ENCODE measurements at regions not wholly inside any gene's neighbourhood (a gene's known extent, or its start where the extent isn't known, plus 50 kb on each side); places are given as distances from the start of the nearest gene placed in this dataset.

GRCh38 chr6:71707059-71707458, 179.3 kb upstream of the RIMS1 start:
- H4K20me1 ChIP-seq (ENCODE audit: insufficient read depth, low read length): no peaks in the 10 kb centered on the region
- no peaks in the 10 kb centered on the region for H3K4me1 ChIP-seq (ENCODE audit: control insufficient read depth in 1 of 2, insufficient read depth in 2 of 2, low read length in 2 of 2)
- no peaks in the 10 kb centered on the region for H3K9me3 ChIP-seq (replicated peaks in 1 of 2; ENCODE audit: control insufficient read depth in 1 of 2, insufficient read depth in 1 of 2, low read length in 2 of 2)
- intact Hi-C loops (cut with micrococcal nuclease): no loop called here
- H3K4me3 ChIP-seq (replicated peaks in 1 of 3; ENCODE audit: low read depth in 2 of 3, low read length in 3 of 3): no peak overlapping the region
- Mint-ChIP-seq H3K36me3 (no peaks in the 10 kb centered on the region), H3K9me3 (peaks cover 0 to 4% (median 2%) of the 10 kb centered on the region in 7 donors), H3K27me3 (ENCODE audit: low read depth in 3 of 3) (no peaks in the 10 kb centered on the region), H3K27ac (no peak overlapping the region), H3K4me1 (no peaks in the 10 kb centered on the region), H3K4me3 (no peak overlapping the region)
- no peak for TF ChIP-seq CTCF (IDR thresholded peaks at IDR 0.05)
- H3K27ac ChIP-seq (ENCODE audit: low read depth in 1 of 2, low read length in 2 of 2): no peak overlapping the region
- H3K9ac ChIP-seq (ENCODE audit: insufficient read depth, low read length, poor library complexity, severe bottlenecking): no peak overlapping the region
- no peak overlapping the region for H3K4me2 ChIP-seq (replicated peaks; ENCODE audit: extremely low read depth, low read length, poor library complexity, severe bottlenecking)
- DNase-seq: no peak
- H3K36me3 ChIP-seq (replicated peaks in 1 of 2; ENCODE audit: control insufficient read depth in 1 of 2, insufficient read depth in 2 of 2, low read length in 2 of 2): no peaks in the 10 kb centered on the region
- WGBS (ENCODE audit: insufficient coverage): 58% methylated on average over 2 of the region's 3 CpGs
- H3K27me3 ChIP-seq (ENCODE audit: control insufficient read depth in 2 of 2, insufficient read depth in 2 of 2, low read length in 2 of 2): no peaks in the 10 kb centered on the region
- no peak overlapping the region for H2AFZ ChIP-seq (ENCODE audit: insufficient read depth, low read depth, low read length, poor library complexity, severe bottlenecking)
- no peaks in the 10 kb centered on the region for H3K79me2 ChIP-seq (ENCODE audit: insufficient read depth, low read length)

GRCh38 chr6:71720705-71721104, 165.6 kb upstream of the RIMS1 start:
- Histone ChIP-seq H2AFZ (ENCODE audit: insufficient read depth, low read depth, low read length, poor library complexity, severe bottlenecking) (no peak overlapping the region), H3K4me3 (replicated peaks in 1 of 3; ENCODE audit: low read depth in 2 of 3, low read length in 3 of 3) (no peak overlapping the region), H3K79me2 (ENCODE audit: insufficient read depth, low read length) (no peaks in the 10 kb centered on the region), H3K9ac (ENCODE audit: insufficient read depth, low read length, poor library complexity, severe bottlenecking) (no peak overlapping the region), H3K36me3 (replicated peaks in 1 of 2; ENCODE audit: control insufficient read depth in 1 of 2, insufficient read depth in 2 of 2, low read length in 2 of 2) (no peaks in the 10 kb centered on the region), H3K27me3 (ENCODE audit: control insufficient read depth in 2 of 2, insufficient read depth in 2 of 2, low read length in 2 of 2) (no peaks in the 10 kb centered on the region), H3K27ac (ENCODE audit: low read depth in 1 of 2, low read length in 2 of 2) (no peak overlapping the region), H3K9me3 (replicated peaks in 1 of 2; ENCODE audit: control insufficient read depth in 1 of 2, insufficient read depth in 1 of 2, low read length in 2 of 2) (no peaks in the 10 kb centered on the region), H4K20me1 (ENCODE audit: insufficient read depth, low read length) (no peaks in the 10 kb centered on the region), H3K4me1 (ENCODE audit: control insufficient read depth in 1 of 2, insufficient read depth in 2 of 2, low read length in 2 of 2) (no peaks in the 10 kb centered on the region), H3K4me2 (replicated peaks; ENCODE audit: extremely low read depth, low read length, poor library complexity, severe bottlenecking) (no peak overlapping the region)
- H3K4me3 Mint-ChIP-seq: no peak overlapping the region
- intact Hi-C loops (cut with micrococcal nuclease): no loop called here
- no peak for TF ChIP-seq CTCF (IDR thresholded peaks at IDR 0.05)
- no peaks in the 10 kb centered on the region for H3K9me3 Mint-ChIP-seq
- DNase-seq: no peak
- H3K36me3 Mint-ChIP-seq: no peaks in the 10 kb centered on the region
- no peak overlapping the region for H3K27ac Mint-ChIP-seq
- H3K4me1 Mint-ChIP-seq: no peaks in the 10 kb centered on the region
- H3K27me3 Mint-ChIP-seq (ENCODE audit: low read depth in 3 of 3): peaks cover 0 to 2% (median 0%) of the 10 kb centered on the region in 3 donors
- 100% methylated on average over 1 of the region's 3 CpGs for WGBS (ENCODE audit: insufficient coverage)

Data from CD14-positive monocyte (primary cell).